ENCODE measurements at regions not wholly inside any gene's neighbourhood (a gene's known extent, or its start where the extent isn't known, plus 50 kb on each side); places are given as distances from the start of the nearest gene placed in this dataset.
"Not testable (repeated sequence)": the region's sequence is repeated elsewhere in the genome, so short reads cannot be mapped to it uniquely, and the experiment has no call there.

GRCh38 chr3:151600783-151601182 is 132.9 kb upstream of the AADACL2 start:
- intact Hi-C loops (cut with DNase I), result no loop called here
- DNase-seq (ENCODE audit: low spot score), result no peak

GRCh38 chr3:151599103-151599672 is 134.5 kb upstream of the AADACL2 start:
- intact Hi-C loops (cut with DNase I), result no loop called here
- no peak for DNase-seq (ENCODE audit: low spot score)

GRCh38 chr3:151596940-151597339 is 136.1 kb upstream of the IGSF10 start:
- DNase-seq (ENCODE audit: low spot score), result no peak
- intact Hi-C loops (cut with DNase I), result no loop called here

- DNase-seq (ENCODE audit: low spot score), result no peak
- intact Hi-C loops (cut with DNase I), result no loop called here
Observed at GRCh38 chr3:151593928-151594327, 133.1 kb upstream of the IGSF10 start.

GRCh38 chr3:151592287-151592686 is 131.4 kb upstream of the IGSF10 start:
- no peak for DNase-seq (ENCODE audit: low spot score)

GRCh38 chr3:151591441-151591840 is 130.6 kb upstream of the IGSF10 start:
- DNase-seq (ENCODE audit: low spot score), result no peak
- intact Hi-C loops (cut with DNase I), result no loop called here

More at GRCh38 chr3:151592287-151592686, 131.4 kb upstream of the IGSF10 start:
- intact Hi-C loops (cut with DNase I), result no loop called here

GRCh38 chr3:151589311-151589710 is 128.4 kb upstream of the IGSF10 start:
- intact Hi-C loops (cut with DNase I), result no loop called here
- DNase-seq (ENCODE audit: low spot score), result no peak

- DNase-seq (ENCODE audit: low spot score); intact Hi-C loops (cut with DNase I): not testable (repeated sequence)
Observed at GRCh38 chr3:151587659-151588058, 126.8 kb upstream of the IGSF10 start.

GRCh38 chr3:151584566-151584965 is 123.7 kb upstream of the IGSF10 start:
- intact Hi-C loops (cut with DNase I), result no loop called here
- no peak for DNase-seq (ENCODE audit: low spot score)

GRCh38 chr3:151581035-151581434 is 120.2 kb upstream of the IGSF10 start:
- intact Hi-C loops (cut with DNase I), result no loop called here
- no peak for DNase-seq (ENCODE audit: low spot score)

- intact Hi-C loops (cut with DNase I), result no loop called here
- DNase-seq (ENCODE audit: low spot score), result no peak
Observed at GRCh38 chr3:151580591-151580990, 119.7 kb upstream of the IGSF10 start.

- DNase-seq (ENCODE audit: low spot score), result no peak
- intact Hi-C loops (cut with DNase I), result no loop called here
Observed at GRCh38 chr3:151579571-151580270, 118.9 kb upstream of the IGSF10 start.

GRCh38 chr3:151578495-151578894 is 117.6 kb upstream of the IGSF10 start:
- intact Hi-C loops (cut with DNase I), result no loop called here

GRCh38 chr3:151576511-151577137 is 115.8 kb upstream of the IGSF10 start:
- intact Hi-C loops (cut with DNase I), result no loop called here
- DNase-seq (ENCODE audit: low spot score), result no peak

More at GRCh38 chr3:151578495-151578894, 117.6 kb upstream of the IGSF10 start:
- no peak for DNase-seq (ENCODE audit: low spot score)

- no peak for DNase-seq (ENCODE audit: low spot score)
- intact Hi-C loops (cut with DNase I), result no loop called here
Observed at GRCh38 chr3:151568184-151568583, 107.3 kb upstream of the IGSF10 start.

- intact Hi-C loops (cut with DNase I), result no loop called here
- DNase-seq (ENCODE audit: low spot score), result no peak
Observed at GRCh38 chr3:151567477-151567876, 106.6 kb upstream of the IGSF10 start.

- intact Hi-C loops (cut with DNase I), result no loop called here
Observed at GRCh38 chr3:151564261-151564660, 103.4 kb upstream of the IGSF10 start.

GRCh38 chr3:151563305-151563704 is 102.4 kb upstream of the IGSF10 start:
- intact Hi-C loops (cut with DNase I), result no loop called here
- no peak for DNase-seq (ENCODE audit: low spot score)

More at GRCh38 chr3:151564261-151564660, 103.4 kb upstream of the IGSF10 start:
- no peak for DNase-seq (ENCODE audit: low spot score)

- intact Hi-C loops (cut with DNase I), result no loop called here
- DNase-seq (ENCODE audit: low spot score), result no peak
Observed at GRCh38 chr3:151562891-151563290, 102.0 kb upstream of the IGSF10 start.

- DNase-seq (ENCODE audit: low spot score), result no peak
- intact Hi-C loops (cut with DNase I), result no loop called here
Observed at GRCh38 chr3:151561878-151562277, 101.0 kb upstream of the IGSF10 start.

GRCh38 chr3:151560738-151561137 is 99.9 kb upstream of the IGSF10 start:
- intact Hi-C loops (cut with DNase I), result no loop called here
- DNase-seq (ENCODE audit: low spot score), result no peak
